ENCODE measurements at regions not wholly inside any gene's neighbourhood (a gene's known extent, or its start where the extent isn't known, plus 50 kb on each side); places are given as distances from the start of the nearest gene placed in this dataset.

- Histone ChIP-seq H3K36me3 (ENCODE audit: control insufficient read depth in 1 of 2, insufficient read depth in 2 of 2, low read length in 2 of 2) (no peaks in the 10 kb centered on the region), H3K79me2 (ENCODE audit: insufficient read depth, low read length) (no peaks in the 10 kb centered on the region), H4K20me1 (ENCODE audit: insufficient read depth) (no peaks in the 10 kb centered on the region), H3K4me3 (replicated peaks in 1 of 2; ENCODE audit: low read depth in 1 of 2, low read length in 2 of 2) (no peak overlapping the region), H3K9me3 (ENCODE audit: control insufficient read depth in 1 of 2, insufficient read depth in 1 of 2, low read depth in 1 of 2, low read length in 2 of 2) (no peaks in the 10 kb centered on the region), H3K27ac (ENCODE audit: low read depth, low read length) (no peak overlapping the region), H3K4me2 (ENCODE audit: low read length) (no peak overlapping the region), H3K4me1 (ENCODE audit: control insufficient read depth in 1 of 2, insufficient read depth in 2 of 2, low read length in 2 of 2) (no peaks in the 10 kb centered on the region), H3K9me2 (ENCODE audit: insufficient read depth) (no peaks in the 10 kb centered on the region), H3K9ac (ENCODE audit: low read length) (no peak overlapping the region), H3K27me3 (ENCODE audit: insufficient read depth, low read length) (no peaks in the 10 kb centered on the region), H2AFZ (ENCODE audit: low read depth, low read length, poor library complexity, severe bottlenecking) (no peak overlapping the region)
- ChIA-PET POLR2A (no interaction called here), RAD21 (ENCODE audit: low non-redundant PET in 1 of 2, low total read pairs in 2 of 2, uncharacterized antibody in 2 of 2, unreplicated experiment in 2 of 2) (no interaction called here), CTCF (no interaction called here)
- DNase-seq (ENCODE audit: low read depth, low spot score) (no peak), ATAC-seq (no peak)
- TF ChIP-seq EGR1 (IDR thresholded peaks at IDR 0.05; ENCODE audit: low read depth) (no peak), POLR2AphosphoS5 (IDR thresholded peaks at IDR 0.05; ENCODE audit: low read depth, low read length) (no peak), ZFX (IDR thresholded peaks at IDR 0.05) (no peak), YY1 (IDR thresholded peaks at IDR 0.05; ENCODE audit: extremely low read depth, insufficient replicate concordance, low read depth, low read length) (no peak), CTCF (IDR thresholded peaks at IDR 0.05 in 2 of 3, conservative IDR thresholded peaks at IDR 0.05 in 1 of 3; ENCODE audit: borderline replicate concordance in 1 of 3, insufficient read depth in 1 of 3, low read depth in 2 of 3, low read length in 2 of 3) (no peak), SRF (IDR thresholded peaks at IDR 0.05; ENCODE audit: low read depth) (no peak), JUND (IDR thresholded peaks at IDR 0.05) (no peak), SP1 (IDR thresholded peaks at IDR 0.05; ENCODE audit: low read depth) (no peak), EZH2phosphoT487 (IDR thresholded peaks at IDR 0.05; ENCODE audit: borderline replicate concordance) (no peak), CEBPB (IDR thresholded peaks at IDR 0.05; ENCODE audit: low read depth) (no peak)
- TF ChIP-seq, protein P1, sequence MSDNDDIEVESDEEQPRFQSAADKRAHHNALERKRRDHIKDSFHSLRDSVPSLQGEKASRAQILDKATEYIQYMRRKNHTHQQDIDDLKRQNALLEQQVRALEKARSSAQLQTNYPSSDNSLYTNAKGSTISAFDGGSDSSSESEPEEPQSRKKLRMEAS (IDR thresholded peaks at IDR 0.05): no peak
- TF ChIP-seq, protein P2, sequence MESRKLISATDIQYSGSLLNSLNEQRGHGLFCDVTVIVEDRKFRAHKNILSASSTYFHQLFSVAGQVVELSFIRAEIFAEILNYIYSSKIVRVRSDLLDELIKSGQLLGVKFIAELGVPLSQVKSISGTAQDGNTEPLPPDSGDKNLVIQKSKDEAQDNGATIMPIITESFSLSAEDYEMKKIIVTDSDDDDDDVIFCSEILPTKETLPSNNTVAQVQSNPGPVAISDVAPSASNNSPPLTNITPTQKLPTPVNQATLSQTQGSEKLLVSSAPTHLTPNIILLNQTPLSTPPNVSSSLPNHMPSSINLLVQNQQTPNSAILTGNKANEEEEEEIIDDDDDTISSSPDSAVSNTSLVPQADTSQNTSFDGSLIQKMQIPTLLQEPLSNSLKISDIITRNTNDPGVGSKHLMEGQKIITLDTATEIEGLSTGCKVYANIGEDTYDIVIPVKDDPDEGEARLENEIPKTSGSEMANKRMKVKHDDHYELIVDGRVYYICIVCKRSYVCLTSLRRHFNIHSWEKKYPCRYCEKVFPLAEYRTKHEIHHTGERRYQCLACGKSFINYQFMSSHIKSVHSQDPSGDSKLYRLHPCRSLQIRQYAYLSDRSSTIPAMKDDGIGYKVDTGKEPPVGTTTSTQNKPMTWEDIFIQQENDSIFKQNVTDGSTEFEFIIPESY (IDR thresholded peaks at IDR 0.05; ENCODE audit: extremely low read depth, insufficient replicate concordance, low read length): no peak
- intact Hi-C loops (cut with micrococcal nuclease): no loop called here
- BruUV-seq (replicated peaks): no TSS peak
Observed at GRCh38 chr11:28887681-28888080, 779.5 kb downstream of the METTL15 start.
